Panc1 (cell line): ENCODE measurements at regions not wholly inside any gene's neighbourhood (a gene's known extent, or its start where the extent isn't known, plus 50 kb on each side); places are given as distances from the start of the nearest gene placed in this dataset.

Source experiments
- ATAC-seq: fragments of 200-7000 bp; cut with Tn5 transposase; 2 replicates; pipeline ENCODE4 v1.9.1; 2020; ENCODE audit warnings: mild to moderate bottlenecking, moderate library complexity
- BruUV-seq: library from RNA; stranded (reverse); fragments of 400-500 nt; replicated peaks from 2 replicates; lab custom pipeline; 2021; lab: Mats Ljungman, UMichigan
- CTCF ChIA-PET: fragments of 300-600 bp; sonication (Branson Sonifier 250); formaldehyde crosslinking; loops from one replicate; lab custom pipeline; 2022; ENCODE audit warnings: antibody characterized with exemption; lab: Charles Lee
- POLR2A ChIA-PET: fragments of 300-600 bp; sonication (Branson Sonifier 250); formaldehyde crosslinking; loops from one replicate; lab custom pipeline; 2022; ENCODE audit warnings: antibody characterized with exemption; lab: Charles Lee
- DNase-seq: peaks from one replicate; pipeline ENCODE4 v3.0.0-alpha.2; 2010; ENCODE audit warnings: low read depth, low spot score
- H3K27ac ChIP-seq: 2 replicates; pipeline ENCODE4 v1.5.1; 2011; ENCODE audit warnings: mild to moderate bottlenecking, low read length, inconsistent platforms
- H3K27me3 ChIP-seq: fragments of 200-500 bp; sonication (Bioruptor generic); 2 replicates; pipeline ENCODE4 v1.6.0; 2014; ENCODE audit warnings: low read length, inconsistent platforms; ENCODE audit not compliant: control insufficient read depth, insufficient read depth
- H3K36me3 ChIP-seq: fragments of 200-500 bp; sonication (Bioruptor generic); 2 replicates; pipeline ENCODE4 v1.5.1; 2014; ENCODE audit warnings: inconsistent platforms, mild to moderate bottlenecking, low read length, moderate library complexity; ENCODE audit not compliant: control insufficient read depth, insufficient read depth
- H3K4me1 ChIP-seq: 2 replicates; pipeline ENCODE4 v1.5.1; 2011; ENCODE audit warnings: inconsistent platforms, mild to moderate bottlenecking, low read length, moderate library complexity; ENCODE audit not compliant: control insufficient read depth, insufficient read depth
- H3K4me3 ChIP-seq, 2 experiments: 2 replicates each; pipeline ENCODE4 v1.5.1; 2011 to 2012; ENCODE audit warnings: low read depth in 2 of 2, low read length in 2 of 2, mild to moderate bottlenecking in 2 of 2, inconsistent platforms in 1 of 2, moderate library complexity in 1 of 2
- H3K9me3 ChIP-seq: fragments of 200-500 bp; sonication (Bioruptor generic); 2 replicates; pipeline ENCODE4 v1.5.1; 2014; ENCODE audit warnings: low read depth, mild to moderate bottlenecking, inconsistent platforms, low read length, moderate library complexity; ENCODE audit not compliant: control insufficient read depth, insufficient read depth
- CTCF ChIP-seq: fragments of 450-650 bp; IDR thresholded peaks from 2 replicates; pipeline ENCODE4 v1.5.1; 2017; ENCODE audit warnings: mild to moderate bottlenecking
- POLR2AphosphoS5 ChIP-seq: IDR thresholded peaks from 2 replicates; pipeline ENCODE4 v1.6.1; 2012; ENCODE audit warnings: mild to moderate bottlenecking, low read depth, low read length, moderate library complexity
- SIN3A ChIP-seq: IDR thresholded peaks from 2 replicates; pipeline ENCODE4 v1.6.1; 2012; ENCODE audit warnings: low read depth, mild to moderate bottlenecking, low read length, moderate library complexity, borderline replicate concordance; ENCODE audit not compliant: insufficient read depth
- TCF7L2 ChIP-seq: IDR thresholded peaks from 2 replicates; pipeline ENCODE4 v1.6.1; 2011; ENCODE audit warnings: mild to moderate bottlenecking, low read depth, low read length, inconsistent platforms
- in situ Hi-C: cut with HindIII; loops from 2 replicates; pipeline ENCODE4 v1.10.0; 2016; ENCODE audit warnings: low sequenced_read_pairs, low pct_unique_long_range_greater_than_20kb
- intact Hi-C: fragments of 100-400 bp; cut with micrococcal nuclease; formaldehyde crosslinking; loops from one replicate; pipeline ENCODE4 v1.10.0; 2022; ENCODE audit not compliant: unreplicated experiment
- TF ChIP-seq, protein P1 (sequence below), 2 experiments: IDR thresholded peaks; 2 replicates each; pipeline ENCODE4 v1.6.1; 2011 to 2012; ENCODE audit warnings: low read depth in 2 of 2, control low read depth in 1 of 2, low read length in 1 of 2, mild to moderate bottlenecking in 1 of 2, moderate library complexity in 1 of 2; ENCODE audit not compliant: insufficient read depth in 1 of 2

DNA sequence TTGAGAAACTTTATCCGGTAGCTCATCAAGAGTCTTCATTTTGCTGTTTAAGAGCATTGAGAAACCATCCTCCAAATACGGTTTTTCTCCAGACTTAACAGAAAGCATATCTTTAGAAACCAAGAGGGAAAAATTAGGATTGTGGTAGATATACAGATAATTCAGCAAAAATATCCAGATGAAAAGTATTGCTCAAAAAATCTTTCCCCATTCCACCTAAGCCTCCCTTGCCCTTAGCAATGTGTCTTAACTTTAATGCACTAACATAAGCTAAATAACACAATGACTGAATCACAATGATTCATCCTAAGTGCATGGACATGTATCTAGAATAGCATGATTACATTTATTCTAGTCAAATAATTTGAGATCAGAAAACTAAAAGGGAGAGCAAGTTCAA lies 130.3 kb upstream of the TARS1 start:
- Histone ChIP-seq H3K4me3 (no peak overlapping the region), H3K9me3 (no peaks in the 10 kb centered on the region), H3K4me1 (no peaks in the 10 kb centered on the region), H3K36me3 (no peaks in the 10 kb centered on the region), H3K27ac (no peak overlapping the region), H3K27me3 (no peaks in the 10 kb centered on the region)
- CTCF ChIA-PET = no interaction called here
- TF ChIP-seq POLR2AphosphoS5 = no peak
- TF ChIP-seq CTCF = no peak
- TF ChIP-seq TCF7L2 = no peak
- no peak for TF ChIP-seq SIN3A
- TF ChIP-seq, protein P1, sequence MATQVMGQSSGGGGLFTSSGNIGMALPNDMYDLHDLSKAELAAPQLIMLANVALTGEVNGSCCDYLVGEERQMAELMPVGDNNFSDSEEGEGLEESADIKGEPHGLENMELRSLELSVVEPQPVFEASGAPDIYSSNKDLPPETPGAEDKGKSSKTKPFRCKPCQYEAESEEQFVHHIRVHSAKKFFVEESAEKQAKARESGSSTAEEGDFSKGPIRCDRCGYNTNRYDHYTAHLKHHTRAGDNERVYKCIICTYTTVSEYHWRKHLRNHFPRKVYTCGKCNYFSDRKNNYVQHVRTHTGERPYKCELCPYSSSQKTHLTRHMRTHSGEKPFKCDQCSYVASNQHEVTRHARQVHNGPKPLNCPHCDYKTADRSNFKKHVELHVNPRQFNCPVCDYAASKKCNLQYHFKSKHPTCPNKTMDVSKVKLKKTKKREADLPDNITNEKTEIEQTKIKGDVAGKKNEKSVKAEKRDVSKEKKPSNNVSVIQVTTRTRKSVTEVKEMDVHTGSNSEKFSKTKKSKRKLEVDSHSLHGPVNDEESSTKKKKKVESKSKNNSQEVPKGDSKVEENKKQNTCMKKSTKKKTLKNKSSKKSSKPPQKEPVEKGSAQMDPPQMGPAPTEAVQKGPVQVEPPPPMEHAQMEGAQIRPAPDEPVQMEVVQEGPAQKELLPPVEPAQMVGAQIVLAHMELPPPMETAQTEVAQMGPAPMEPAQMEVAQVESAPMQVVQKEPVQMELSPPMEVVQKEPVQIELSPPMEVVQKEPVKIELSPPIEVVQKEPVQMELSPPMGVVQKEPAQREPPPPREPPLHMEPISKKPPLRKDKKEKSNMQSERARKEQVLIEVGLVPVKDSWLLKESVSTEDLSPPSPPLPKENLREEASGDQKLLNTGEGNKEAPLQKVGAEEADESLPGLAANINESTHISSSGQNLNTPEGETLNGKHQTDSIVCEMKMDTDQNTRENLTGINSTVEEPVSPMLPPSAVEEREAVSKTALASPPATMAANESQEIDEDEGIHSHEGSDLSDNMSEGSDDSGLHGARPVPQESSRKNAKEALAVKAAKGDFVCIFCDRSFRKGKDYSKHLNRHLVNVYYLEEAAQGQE (IDR thresholded peaks at IDR 0.05; ENCODE audit: insufficient read depth in 1 of 2, low read depth in 2 of 2, low read length in 1 of 2) = no peak
- ATAC-seq (no peak), DNase-seq (no peak)
- no TSS peak for BruUV-seq
- in situ Hi-C loops (no loop called here), intact Hi-C loops (no loop called here)
- POLR2A ChIA-PET = no interaction called here

- Histone ChIP-seq H3K9me3 (no peaks in the 10 kb centered on the region), H3K27ac (no peak overlapping the region), H3K36me3 (no peaks in the 10 kb centered on the region), H3K4me1 (no peaks in the 10 kb centered on the region), H3K27me3 (no peaks in the 10 kb centered on the region), H3K4me3 (no peak overlapping the region)
- ChIA-PET CTCF (no interaction called here), POLR2A (no interaction called here)
- TF ChIP-seq POLR2AphosphoS5 (no peak), CTCF (no peak), SIN3A (no peak), TCF7L2 (no peak)
- TF ChIP-seq, protein P1 (IDR thresholded peaks at IDR 0.05; ENCODE audit: insufficient read depth in 1 of 2, low read depth in 2 of 2, low read length in 1 of 2) = no peak
- no peak for DNase-seq
- intact Hi-C loops (no loop called here), in situ Hi-C loops (no loop called here)
- no peak for ATAC-seq
- BruUV-seq = no TSS peak
Observed at GRCh38 chr5:33311893-33312292, 128.9 kb upstream of the TARS1 start.
